ENCODE measurements at regions not wholly inside any gene's neighbourhood (a gene's known extent, or its start where the extent isn't known, plus 50 kb on each side); places are given as distances from the start of the nearest gene placed in this dataset.
"Not testable (repeated sequence)": the region's sequence is repeated elsewhere in the genome, so short reads cannot be mapped to it uniquely, and the experiment has no call there.

- Mint-ChIP-seq H3K27ac (no peak overlapping the region), H3K4me1 (no peaks in the 10 kb centered on the region), H3K27me3 (no peaks in the 10 kb centered on the region), H3K4me3 (no peak overlapping the region), H3K36me3 (peaks cover 0 to 10% (median 0%) of the 10 kb centered on the region in 3 donors), H3K9me3 (peaks cover 0 to 22% (median 12%) of the 10 kb centered on the region in 9 donors)
- POLR2A ChIA-PET: no interaction called here
- DNase-seq (no peak), ATAC-seq (no peak)
Observed at GRCh38 chr5:25160891-25161290, 516.1 kb upstream of the CDH10 start.

GRCh38 chr5:25150819-25151218, 506.0 kb upstream of the CDH10 start:
- Mint-ChIP-seq H3K27ac (no peak overlapping the region), H3K4me1 (no peaks in the 10 kb centered on the region), H3K36me3 (no peaks in the 10 kb centered on the region), H3K4me3 (no peak overlapping the region), H3K9me3 (peaks cover 5 to 33% (median 11%) of the 10 kb centered on the region in 9 donors), H3K27me3 (no peaks in the 10 kb centered on the region)
- no peak for DNase-seq
- POLR2A ChIA-PET: no interaction called here
- ATAC-seq: no peak

- ATAC-seq: no peak
- H3K27me3 Mint-ChIP-seq: no peaks in the 10 kb centered on the region
- no peak overlapping the region for H3K4me3 Mint-ChIP-seq
- POLR2A ChIA-PET: no interaction called here
- H3K27ac Mint-ChIP-seq: no peak overlapping the region
- H3K9me3 Mint-ChIP-seq: peaks cover 0 to 56% (median 17%) of the 10 kb centered on the region in 9 donors
- no peaks in the 10 kb centered on the region for H3K4me1 Mint-ChIP-seq
- H3K36me3 Mint-ChIP-seq: no peaks in the 10 kb centered on the region
- DNase-seq: no peak
Observed at GRCh38 chr5:25128606-25129005, 483.8 kb upstream of the CDH10 start.

- no peak overlapping the region for H3K27ac Mint-ChIP-seq
- DNase-seq: no peak
- H3K36me3 Mint-ChIP-seq: no peaks in the 10 kb centered on the region
- H3K9me3 Mint-ChIP-seq: peaks cover 0 to 27% (median 10%) of the 10 kb centered on the region in 9 donors
- ATAC-seq: no peak
- POLR2A ChIA-PET: no interaction called here
- H3K27me3 Mint-ChIP-seq: no peaks in the 10 kb centered on the region
- no peaks in the 10 kb centered on the region for H3K4me1 Mint-ChIP-seq
- no peak overlapping the region for H3K4me3 Mint-ChIP-seq
Observed at GRCh38 chr5:25119650-25120049, 474.9 kb upstream of the CDH10 start.

- DNase-seq (no peak), ATAC-seq (no peak)
- Mint-ChIP-seq H3K4me3 (no peak overlapping the region), H3K27me3 (no peaks in the 10 kb centered on the region), H3K4me1 (no peaks in the 10 kb centered on the region), H3K9me3 (peaks cover 4 to 29% (median 9%) of the 10 kb centered on the region in 9 donors), H3K27ac (no peak overlapping the region), H3K36me3 (no peaks in the 10 kb centered on the region)
- POLR2A ChIA-PET: no interaction called here
Observed at GRCh38 chr5:25107853-25108252, 463.1 kb upstream of the CDH10 start.

- DNase-seq: no peak
- no peaks in the 10 kb centered on the region for H3K4me1 Mint-ChIP-seq
- H3K27me3 Mint-ChIP-seq: no peaks in the 10 kb centered on the region
- H3K9me3 Mint-ChIP-seq: peaks cover 0 to 40% (median 4%) of the 10 kb centered on the region in 9 donors
- no peak for ATAC-seq
- no peak overlapping the region for H3K4me3 Mint-ChIP-seq
- no peak overlapping the region for H3K27ac Mint-ChIP-seq
- POLR2A ChIA-PET: no interaction called here
- H3K36me3 Mint-ChIP-seq: no peaks in the 10 kb centered on the region
Observed at GRCh38 chr5:25099538-25099937, 454.8 kb upstream of the CDH10 start.

GRCh38 chr5:25095261-25095660, 450.5 kb upstream of the CDH10 start:
- H3K4me1 Mint-ChIP-seq: no peaks in the 10 kb centered on the region
- H3K27ac Mint-ChIP-seq: no peak overlapping the region
- POLR2A ChIA-PET: no interaction called here
- ATAC-seq (no peak), DNase-seq (no peak)
- no peak overlapping the region for H3K4me3 Mint-ChIP-seq
- H3K36me3 Mint-ChIP-seq: no peaks in the 10 kb centered on the region
- H3K9me3 Mint-ChIP-seq: peaks cover 0 to 30% (median 4%) of the 10 kb centered on the region in 9 donors
- no peaks in the 10 kb centered on the region for H3K27me3 Mint-ChIP-seq

GRCh38 chr5:25094219-25094618, 449.4 kb upstream of the CDH10 start:
- no peaks in the 10 kb centered on the region for H3K27me3 Mint-ChIP-seq
- no peak overlapping the region for H3K4me3 Mint-ChIP-seq
- ATAC-seq: no peak
- peaks cover 0 to 29% (median 3%) of the 10 kb centered on the region in 9 donors for H3K9me3 Mint-ChIP-seq
- H3K36me3 Mint-ChIP-seq: no peaks in the 10 kb centered on the region
- H3K4me1 Mint-ChIP-seq: no peaks in the 10 kb centered on the region
- DNase-seq: no peak
- POLR2A ChIA-PET: no interaction called here
- H3K27ac Mint-ChIP-seq: no peak overlapping the region

GRCh38 chr5:25091921-25092320, 447.1 kb upstream of the CDH10 start:
- Mint-ChIP-seq H3K27me3 (no peaks in the 10 kb centered on the region), H3K4me1 (no peaks in the 10 kb centered on the region), H3K9me3 (peaks cover 0 to 23% (median 2%) of the 10 kb centered on the region in 9 donors), H3K36me3 (no peaks in the 10 kb centered on the region), H3K27ac (no peak overlapping the region), H3K4me3 (no peak overlapping the region)
- DNase-seq (no peak), ATAC-seq (no peak)
- POLR2A ChIA-PET: no interaction called here

GRCh38 chr5:25090854-25091253, 446.1 kb upstream of the CDH10 start:
- peaks cover 0 to 14% (median 2%) of the 10 kb centered on the region in 9 donors for H3K9me3 Mint-ChIP-seq
- no peak overlapping the region for H3K27ac Mint-ChIP-seq
- ATAC-seq: no peak
- DNase-seq: no peak
- POLR2A ChIA-PET: no interaction called here
- no peaks in the 10 kb centered on the region for H3K4me1 Mint-ChIP-seq
- no peak overlapping the region for H3K4me3 Mint-ChIP-seq
- no peaks in the 10 kb centered on the region for H3K36me3 Mint-ChIP-seq
- H3K27me3 Mint-ChIP-seq: no peaks in the 10 kb centered on the region

GRCh38 chr5:25090275-25090674, 445.5 kb upstream of the CDH10 start:
- Mint-ChIP-seq H3K27ac (no peak overlapping the region), H3K4me1 (no peaks in the 10 kb centered on the region), H3K9me3 (peaks cover 0 to 14% (median 2%) of the 10 kb centered on the region in 9 donors), H3K4me3 (no peak overlapping the region), H3K36me3 (no peaks in the 10 kb centered on the region), H3K27me3 (no peaks in the 10 kb centered on the region)
- ATAC-seq (no peak), DNase-seq (no peak)
- POLR2A ChIA-PET: no interaction called here

- H3K9me3 Mint-ChIP-seq: peaks cover 0 to 28% (median 2%) of the 10 kb centered on the region in 9 donors
- not testable (repeated sequence) for H3K27ac Mint-ChIP-seq
Observed at GRCh38 chr5:25088689-25089088, 443.9 kb upstream of the CDH10 start.

GRCh38 chr5:25083261-25083660, 438.5 kb upstream of the CDH10 start:
- H3K27me3 Mint-ChIP-seq, H3K36me3 Mint-ChIP-seq, POLR2A ChIA-PET, H3K4me3 Mint-ChIP-seq, H3K4me1 Mint-ChIP-seq, ATAC-seq, DNase-seq, H3K27ac Mint-ChIP-seq: not testable (repeated sequence)
- peaks cover 0 to 17% (median 2%) of the 10 kb centered on the region in 9 donors for H3K9me3 Mint-ChIP-seq

More at GRCh38 chr5:25088689-25089088, 443.9 kb upstream of the CDH10 start:
- H3K4me1 Mint-ChIP-seq, ATAC-seq, DNase-seq, H3K36me3 Mint-ChIP-seq, H3K27me3 Mint-ChIP-seq, H3K4me3 Mint-ChIP-seq, POLR2A ChIA-PET: not testable (repeated sequence)

- ATAC-seq: no peak
- Mint-ChIP-seq H3K36me3 (no peaks in the 10 kb centered on the region), H3K9me3 (peaks cover 0 to 24% (median 7%) of the 10 kb centered on the region in 9 donors), H3K27ac (no peak overlapping the region), H3K4me3 (no peak overlapping the region), H3K27me3 (no peaks in the 10 kb centered on the region), H3K4me1 (no peaks in the 10 kb centered on the region)
- DNase-seq: no peak
- POLR2A ChIA-PET: no interaction called here
Observed at GRCh38 chr5:25066239-25066638, 421.5 kb upstream of the CDH10 start.

Measured in naive thymus-derived CD8-positive, alpha-beta T cell (primary cell).